HG02973 (cell line): ENCODE measurements at regions not wholly inside any gene's neighbourhood (a gene's known extent, or its start where the extent isn't known, plus 50 kb on each side); places are given as distances from the start of the nearest gene placed in this dataset.

Experiments used
- ATAC-seq: cut with Tn5 transposase; IDR thresholded peaks from one replicate; pipeline ENCODE4 v1.9.1; 2021; ENCODE audit warnings: moderate library complexity; ENCODE audit not compliant: unreplicated experiment

DNA sequence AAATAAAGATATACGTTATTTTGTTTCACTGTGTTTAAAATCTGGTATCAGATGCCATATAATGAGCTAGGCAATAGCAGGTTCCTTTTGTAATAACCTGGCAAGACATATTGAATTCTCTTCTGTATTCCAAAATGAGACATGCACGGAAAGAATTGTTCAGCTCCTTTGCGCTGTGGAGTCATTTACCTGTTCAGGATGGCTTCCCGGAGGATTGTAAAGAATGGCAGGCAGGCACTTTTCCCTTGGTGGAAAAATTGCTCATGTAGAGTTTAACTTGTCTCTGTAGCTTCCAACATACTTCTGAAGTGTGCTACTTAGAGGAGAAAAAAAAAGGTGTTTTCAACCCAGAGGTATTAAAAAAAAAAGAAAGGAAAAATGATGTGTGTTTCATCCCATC is 805.2 kb downstream of the GALC start:
- no peak for ATAC-seq

DNA sequence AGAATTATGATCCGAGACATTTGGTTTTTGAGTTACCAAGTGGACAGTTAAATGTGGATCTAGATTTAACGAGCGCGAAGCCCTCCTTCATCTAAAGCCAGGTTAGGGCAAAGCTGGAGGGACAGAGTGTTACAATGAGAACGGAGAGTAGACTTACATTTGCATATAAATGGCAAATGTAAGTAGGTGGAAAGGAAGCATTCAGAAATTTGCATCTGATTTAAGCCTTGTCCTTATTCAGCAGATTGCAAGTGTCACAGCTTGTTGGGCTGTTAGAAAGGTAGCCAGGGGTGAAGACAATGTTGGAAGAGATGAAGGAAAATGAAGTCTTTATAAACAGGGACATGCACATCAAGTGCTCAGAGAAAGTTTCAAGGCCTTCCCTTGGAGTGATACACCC is 806.2 kb downstream of the GALC start:
- ATAC-seq = no peak

DNA sequence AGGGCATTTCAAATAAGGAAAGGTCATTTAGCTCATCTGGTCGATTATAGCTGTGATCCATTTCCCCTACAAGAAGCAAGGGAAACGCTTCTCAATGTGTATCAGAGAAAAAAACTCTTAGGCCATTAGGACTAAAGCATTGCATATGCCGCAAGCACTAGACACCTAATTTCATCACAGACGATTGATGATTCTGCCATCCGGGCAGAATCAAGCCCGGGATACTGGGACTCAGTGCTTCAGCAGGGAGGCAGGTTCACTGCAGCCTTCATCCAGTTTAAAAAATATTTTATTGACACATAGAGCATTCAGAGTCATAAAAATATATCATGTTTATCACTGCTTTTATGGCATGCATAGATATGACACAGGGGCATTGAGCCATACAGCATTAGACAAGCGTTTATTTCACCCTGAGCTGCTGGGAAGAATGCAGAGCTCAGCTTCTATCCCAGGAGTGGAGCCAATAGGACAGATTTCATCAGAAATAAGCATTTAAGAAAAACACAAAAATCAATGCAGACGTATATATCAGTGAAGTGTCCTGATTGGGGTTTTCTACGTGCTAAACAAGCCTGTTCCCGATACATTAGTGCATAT is 806.9 kb downstream of the GALC start:
- ATAC-seq = no peak

DNA sequence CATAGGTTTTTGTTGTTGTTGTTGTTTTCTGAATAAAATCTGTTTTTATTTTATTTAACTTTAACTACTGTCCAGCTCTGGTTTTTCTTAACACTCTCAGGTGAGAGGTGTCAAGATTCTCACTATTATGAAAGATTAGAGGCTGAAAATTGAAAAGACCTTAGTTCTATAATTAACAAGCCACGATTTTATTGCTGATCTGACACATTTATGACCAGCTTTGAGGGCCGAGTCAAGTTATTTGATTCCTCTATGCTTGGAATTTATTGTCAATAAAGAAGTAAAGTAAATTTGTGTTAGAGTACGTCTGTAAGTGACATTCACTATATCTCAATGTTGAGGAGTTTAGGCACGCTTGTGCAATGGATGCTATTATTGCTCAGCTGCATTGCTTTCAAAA is 808.8 kb downstream of the GALC start:
- no peak for ATAC-seq

DNA sequence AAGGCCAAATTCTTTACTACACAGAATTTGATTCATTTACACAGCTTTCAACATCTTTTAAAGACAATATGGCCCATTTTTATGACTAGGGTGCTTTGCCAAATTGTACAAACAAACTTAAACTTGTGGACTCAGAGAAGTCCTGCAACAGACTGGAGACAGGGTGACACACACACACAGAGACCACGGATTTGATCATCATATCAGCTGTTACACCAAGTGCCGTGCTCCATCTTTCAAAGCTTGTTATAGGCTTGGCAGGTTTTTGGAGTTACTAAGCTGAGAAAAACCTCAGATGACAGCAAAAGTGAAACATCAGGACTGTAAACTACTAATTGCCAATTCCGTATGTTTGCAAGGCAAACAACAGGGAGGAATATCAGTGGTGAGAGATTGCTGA is 811.7 kb downstream of the GALC start:
- no peak for ATAC-seq

DNA sequence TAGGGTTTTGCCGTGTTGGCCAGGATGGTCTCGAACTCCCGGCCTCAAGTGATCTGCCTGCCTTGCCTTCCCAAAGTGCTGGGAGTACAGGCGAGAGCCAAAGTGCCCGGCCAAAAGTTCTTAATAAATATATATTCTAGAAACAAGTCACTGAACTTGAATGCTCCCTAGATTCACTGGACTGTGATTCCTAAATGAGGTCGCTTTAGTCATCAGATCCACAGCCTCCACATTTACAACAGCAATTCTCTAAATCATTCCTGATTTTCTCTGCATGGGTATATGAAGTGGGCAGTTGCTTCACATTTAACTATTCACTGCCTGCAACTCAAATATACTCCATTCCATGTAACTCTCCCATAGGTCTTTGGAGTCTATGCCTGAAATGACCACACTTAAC is 813.0 kb downstream of the GALC start:
- no peak for ATAC-seq

DNA sequence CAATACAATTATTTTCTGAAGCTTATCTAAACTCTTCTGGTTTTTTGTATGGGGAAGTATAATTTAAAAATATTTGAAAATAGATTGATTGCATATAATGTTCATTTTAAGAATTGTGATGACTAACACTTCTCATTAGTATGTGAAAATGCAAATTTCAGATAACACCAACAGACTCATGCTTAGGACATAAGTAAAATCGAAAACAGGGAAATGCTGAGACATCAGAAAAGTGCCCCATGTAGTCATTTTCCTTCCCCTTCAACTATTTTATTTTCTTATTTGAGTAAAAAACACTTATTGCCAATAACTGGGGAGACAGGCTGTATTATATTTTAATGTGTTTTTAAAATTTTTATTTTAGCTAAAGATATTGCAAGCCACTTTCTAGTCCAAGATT is 814.7 kb downstream of the GALC start:
- ATAC-seq = no peak

DNA sequence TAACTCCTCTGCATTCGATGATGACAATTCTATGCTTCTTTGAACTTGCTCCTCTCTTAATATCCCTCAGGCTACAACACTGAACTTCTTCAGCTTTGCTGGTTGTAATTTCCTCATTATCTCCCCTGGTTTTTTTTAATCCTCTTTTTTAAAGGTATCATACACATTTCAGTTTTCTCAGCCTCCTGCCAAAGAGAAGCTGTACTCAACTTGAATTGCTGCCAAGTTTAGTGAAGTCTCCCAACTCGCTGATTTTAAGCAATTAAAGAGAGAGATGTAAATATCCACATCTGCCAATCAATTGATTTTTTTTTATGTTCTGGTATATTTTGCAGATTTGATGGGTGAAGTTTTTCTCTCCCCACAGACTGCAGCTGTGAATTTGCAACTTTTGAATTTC is 817.8 kb downstream of the GALC start:
- no peak for ATAC-seq

DNA sequence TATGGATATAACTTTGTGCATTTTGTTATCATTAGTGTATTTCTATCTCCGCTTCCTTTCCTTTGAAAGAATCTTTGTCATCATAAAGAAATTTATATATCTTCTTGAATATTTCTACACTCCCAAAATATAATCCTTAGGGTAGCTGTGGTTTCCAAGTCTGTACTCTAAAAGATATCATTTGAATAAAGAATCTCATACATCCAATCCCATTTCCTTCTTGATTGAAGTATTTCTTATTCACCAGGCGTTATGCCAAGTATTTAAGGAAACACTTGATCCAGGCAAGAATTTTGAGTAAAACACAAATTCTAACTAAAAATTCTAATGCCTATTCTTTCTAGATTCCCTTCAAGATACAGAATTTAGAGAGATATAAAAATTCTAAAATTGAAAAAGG is 821.8 kb downstream of the GALC start:
- ATAC-seq = no peak

DNA sequence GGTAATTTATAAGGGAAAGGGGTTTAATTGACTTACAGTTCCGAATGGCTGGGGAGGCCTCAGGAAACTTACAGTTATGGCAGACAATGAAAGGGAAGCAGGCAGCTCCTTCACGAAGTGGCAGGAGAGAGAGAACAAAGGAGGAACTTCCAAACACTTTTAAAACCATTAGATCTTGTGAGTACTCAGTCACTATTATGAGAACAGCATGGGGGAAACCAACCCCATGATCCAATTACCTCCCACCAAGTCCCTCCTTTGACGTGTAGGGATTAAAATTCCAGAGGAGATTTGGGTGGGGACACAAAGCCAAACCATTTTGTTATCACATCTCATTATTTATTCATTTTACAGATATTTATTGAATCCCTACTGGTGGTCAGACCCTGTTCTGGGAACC is 822.8 kb downstream of the GALC start:
- no peak for ATAC-seq

DNA sequence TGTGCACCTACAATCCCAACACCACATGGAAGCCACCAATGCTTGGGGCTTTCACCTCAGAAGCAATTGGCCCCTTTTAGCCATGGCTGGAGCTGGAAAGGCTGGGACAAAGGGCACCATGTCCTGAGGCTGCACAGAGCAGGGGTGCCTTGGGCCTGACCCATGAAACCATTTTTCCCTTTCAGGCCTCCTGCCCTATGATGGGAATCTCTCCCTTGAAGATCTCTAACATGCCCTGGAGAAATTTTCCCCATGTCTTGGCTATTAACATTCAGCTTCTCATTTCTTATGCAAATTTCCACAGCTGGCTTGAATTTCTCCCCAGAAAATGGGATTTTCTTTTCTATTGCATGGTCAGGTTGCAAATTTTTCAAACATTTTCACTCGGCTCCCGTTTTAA is 823.6 kb downstream of the GALC start:
- ATAC-seq = no peak

DNA sequence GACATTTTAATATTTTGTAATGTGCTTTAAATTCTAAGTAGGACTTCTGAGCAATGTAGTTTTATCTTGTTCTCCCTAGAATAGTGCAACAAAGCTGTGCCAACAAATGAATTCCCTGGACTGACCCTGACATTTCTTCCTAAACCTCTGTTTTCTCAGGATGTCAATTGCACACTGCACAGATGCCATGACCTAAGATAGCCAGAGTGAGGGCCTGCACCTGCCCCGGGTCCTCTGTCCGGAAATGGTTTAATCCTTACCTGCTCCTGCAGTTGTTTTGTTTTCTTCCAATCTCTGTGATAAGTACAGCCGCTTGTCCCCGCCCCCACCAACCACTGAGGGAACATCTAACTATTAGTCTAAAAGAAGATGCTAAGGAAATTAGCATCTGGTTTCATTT is 831.5 kb downstream of the GALC start:
- no peak for ATAC-seq

DNA sequence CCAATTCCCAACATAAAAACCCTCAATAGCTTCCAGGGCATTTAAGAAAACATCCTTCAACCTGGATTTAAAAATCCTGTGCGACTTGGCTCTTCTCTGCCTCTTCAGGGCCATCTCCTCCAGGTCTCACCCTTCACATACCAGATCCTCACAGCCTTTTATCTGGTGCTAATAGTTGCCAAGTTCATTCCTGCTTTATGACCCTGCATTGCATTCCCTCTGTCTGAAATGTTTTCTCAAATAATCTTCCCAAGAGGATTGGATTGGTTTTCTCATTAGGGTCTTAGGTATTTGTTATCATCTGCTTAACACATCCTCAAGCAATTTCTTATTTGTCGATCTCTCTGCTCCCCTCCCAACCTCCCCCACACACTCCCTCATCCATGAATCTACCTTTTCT is 832.0 kb downstream of the GALC start:
- no peak for ATAC-seq

DNA sequence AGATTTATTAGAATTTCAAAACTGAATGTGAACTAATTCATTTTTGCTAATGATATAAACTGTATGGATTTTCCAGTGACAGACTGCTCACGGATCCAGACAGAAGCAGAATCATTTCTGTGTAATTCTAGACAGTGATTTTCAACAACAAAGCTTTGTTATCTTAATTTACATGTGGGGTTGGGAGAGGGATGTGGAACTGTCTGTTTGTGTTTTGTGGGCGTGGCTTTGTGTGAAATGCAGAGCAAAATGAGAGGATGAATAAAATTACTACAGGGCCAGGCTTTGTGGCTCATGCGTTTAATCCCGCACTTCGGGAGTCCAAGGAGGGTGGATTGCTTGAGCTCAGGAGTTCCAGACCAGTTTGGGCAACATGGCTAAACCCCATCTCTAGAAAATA is 834.7 kb downstream of the GALC start:
- no peak for ATAC-seq

DNA sequence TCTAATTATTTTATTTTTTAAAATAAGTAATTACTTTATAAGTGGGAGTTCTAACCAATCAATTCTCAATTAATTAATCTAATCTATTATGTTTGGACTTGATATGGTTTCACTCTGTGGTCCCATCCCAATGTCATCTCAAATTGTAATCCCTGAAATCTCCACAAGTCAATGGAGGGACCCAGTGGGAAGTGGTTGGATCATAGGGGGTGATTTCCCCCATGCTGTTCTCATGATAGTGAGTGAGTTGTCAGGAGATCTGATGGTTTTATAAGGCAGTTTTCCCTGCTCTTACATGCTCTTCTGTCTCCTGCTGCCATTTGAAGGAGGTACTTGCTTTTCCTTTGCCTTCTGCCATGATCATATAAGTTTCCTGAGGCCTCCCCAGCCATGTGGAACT is 836.1 kb downstream of the GALC start:
- no peak for ATAC-seq

DNA sequence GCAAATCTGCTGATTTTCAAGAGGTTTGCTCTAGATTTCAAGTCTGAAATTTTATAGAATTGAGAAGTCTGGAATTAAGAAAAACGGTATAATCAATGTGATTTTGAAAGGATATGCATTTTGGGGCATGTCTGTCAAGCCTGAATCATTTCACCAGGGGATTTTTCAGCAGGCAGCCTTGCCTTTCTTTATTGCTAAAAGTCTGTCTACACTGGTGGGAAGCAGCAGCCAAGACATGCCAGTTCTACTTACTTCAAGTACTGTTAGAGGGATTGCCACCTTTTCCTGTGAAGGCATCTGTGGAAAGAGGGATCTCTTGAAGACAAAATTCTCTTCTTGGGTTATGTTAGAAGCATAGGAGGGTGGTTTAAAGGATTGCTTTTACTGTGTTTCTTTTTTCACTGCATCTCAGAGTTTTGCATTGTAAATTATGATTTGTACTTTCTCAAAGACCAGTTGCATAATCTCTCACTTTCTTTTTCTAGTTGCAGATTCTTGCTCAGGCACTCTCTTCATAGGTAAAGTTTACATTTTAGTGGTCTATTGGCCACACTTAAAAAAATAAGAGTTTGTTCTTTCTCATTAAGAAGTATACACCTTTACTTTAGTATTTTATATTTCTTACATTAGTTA is 837.0 kb downstream of the GALC start:
- ATAC-seq = no peak

DNA sequence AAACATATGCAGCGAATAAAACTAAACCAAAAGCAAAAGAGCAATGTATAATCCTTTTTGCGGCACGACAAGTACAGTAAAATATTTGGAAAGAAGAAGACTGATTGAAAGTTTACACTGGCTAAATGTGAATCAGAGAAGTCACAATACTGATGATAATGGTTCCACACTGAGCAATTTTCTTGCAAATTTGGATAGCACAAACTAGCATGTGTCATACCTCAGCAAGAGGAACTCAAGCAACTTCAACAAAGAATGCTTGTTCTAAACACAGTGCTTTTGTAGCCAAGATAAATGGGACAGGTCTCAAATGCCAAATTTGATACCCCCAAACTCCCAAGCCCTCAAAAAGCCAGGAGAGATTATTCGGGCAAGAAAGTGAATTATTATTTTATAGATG is 839.1 kb downstream of the GALC start:
- ATAC-seq = no peak

DNA sequence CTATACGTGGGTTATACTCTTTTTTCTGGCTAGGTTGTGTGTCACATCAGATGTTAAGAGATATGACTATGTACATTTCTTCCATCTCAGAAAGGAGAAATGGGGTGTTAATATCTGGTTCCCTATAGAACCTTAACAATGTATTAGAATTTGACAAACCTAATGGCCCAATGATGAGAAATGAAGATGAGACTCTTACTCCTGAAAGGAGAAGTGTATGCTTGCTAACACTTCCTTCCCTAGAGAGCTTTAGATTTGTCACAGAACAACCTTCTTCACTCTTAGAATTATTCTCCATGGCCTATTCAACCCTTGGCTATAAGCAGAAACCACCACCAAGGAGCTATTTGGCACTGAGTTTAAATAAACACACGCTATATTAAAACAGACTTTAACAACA is 839.6 kb downstream of the GALC start:
- ATAC-seq = no peak

DNA sequence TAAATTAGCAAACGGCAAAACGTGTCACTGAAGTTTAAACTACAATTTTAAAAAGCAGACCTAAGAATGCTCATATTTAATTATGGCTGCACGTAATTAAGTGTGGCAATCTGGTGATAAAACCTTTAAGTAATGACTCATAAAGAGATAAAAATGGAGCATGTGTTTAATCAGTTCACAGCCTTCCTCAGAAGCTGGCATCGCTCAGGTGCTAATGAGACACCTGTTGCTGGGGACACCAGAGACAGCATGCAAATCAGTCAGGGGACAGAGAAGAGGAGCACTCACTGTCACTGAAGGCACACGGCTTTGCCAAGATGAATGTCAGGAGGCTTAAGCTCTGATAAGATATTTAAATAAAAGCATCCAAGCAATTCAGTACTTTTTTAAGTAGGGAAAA is 840.3 kb downstream of the GALC start:
- ATAC-seq = no peak

DNA sequence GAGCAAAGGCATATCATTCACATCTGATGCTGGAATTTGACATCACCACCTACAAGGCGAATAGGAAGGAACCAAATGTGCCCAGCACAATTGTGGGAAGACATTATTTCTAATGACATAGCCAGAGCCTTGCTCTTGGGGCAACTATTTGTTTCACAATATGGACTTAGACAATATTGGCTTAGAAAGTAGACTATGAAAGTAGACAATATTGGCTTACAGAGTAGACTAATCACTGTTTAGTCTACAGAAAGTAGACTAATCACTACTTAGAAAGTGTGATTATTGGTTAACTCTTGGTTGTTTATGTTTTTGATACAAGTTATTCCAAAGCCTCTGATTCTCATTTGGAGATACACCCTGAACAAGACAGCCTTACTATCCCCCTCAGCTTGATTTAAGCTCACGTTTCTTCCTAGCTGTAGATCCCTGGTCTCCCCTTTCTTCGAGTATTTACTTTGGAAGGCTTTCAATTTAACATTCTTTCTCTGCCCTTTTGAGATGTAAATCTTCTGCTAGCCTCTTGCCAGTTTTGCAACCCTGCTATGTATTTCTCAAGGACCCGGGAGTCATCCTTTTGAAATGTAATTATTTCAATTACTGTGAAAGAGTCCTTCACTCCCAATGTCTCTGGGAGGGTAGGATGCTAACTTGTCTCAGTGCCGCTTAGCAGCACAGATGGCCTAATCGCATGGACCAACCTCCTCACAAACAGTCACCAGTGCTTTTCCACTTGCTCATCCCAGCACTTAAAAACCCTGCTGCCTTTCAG is 843.2 kb downstream of the GALC start:
- ATAC-seq = no peak

DNA sequence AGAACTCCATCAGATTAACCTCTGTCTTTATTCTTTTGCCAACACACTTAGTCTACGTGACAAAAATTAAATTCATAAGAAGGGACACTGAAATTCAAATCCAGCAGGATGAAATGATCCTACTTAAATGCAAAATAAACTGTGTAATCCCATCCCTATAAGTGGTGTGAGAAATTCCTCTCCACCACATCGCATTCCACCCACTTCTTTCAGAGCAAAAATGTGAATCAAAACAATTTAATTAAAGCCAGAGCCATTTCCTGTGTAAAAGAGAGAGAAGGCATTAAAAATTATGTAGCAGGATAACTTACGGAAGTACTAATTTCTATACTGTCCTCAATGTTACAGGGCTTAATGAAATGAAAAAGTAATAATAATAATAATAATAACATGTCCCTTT is 844.3 kb downstream of the GALC start:
- ATAC-seq = no peak

DNA sequence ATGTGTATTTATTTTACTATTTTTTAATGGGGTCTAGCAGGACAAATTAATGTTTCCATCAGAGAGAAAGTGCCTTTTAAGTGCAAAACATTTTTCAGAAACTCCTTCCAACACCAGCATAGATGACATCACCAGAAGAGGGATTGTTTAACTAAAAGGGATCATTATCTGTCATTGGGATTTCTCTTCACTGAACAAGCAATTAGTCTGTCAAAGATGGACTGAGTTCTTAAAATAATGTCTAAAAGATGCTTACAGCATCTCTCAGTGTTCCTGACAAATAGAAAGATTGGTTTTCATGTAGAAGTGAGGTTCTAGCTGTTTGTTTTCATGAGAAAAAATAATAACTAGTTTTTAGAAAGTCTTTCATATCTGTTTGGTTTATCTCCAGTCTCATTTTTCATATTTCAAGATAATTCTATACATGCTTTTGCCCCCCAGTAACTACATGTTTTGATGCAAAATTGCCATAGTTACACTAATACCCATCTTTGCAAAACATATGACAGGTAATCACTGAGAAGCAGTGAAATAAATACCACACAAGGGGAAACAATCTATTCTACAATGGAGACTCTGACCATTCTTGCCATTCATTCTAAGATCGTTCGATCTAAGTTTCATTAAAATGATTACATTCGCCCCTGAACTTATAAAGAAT is 850.3 kb downstream of the GALC start:
- ATAC-seq = no peak
